Thyroid gland (tissue), 4 donors: ENCODE measurements at regions not wholly inside any gene's neighbourhood (a gene's known extent, or its start where the extent isn't known, plus 50 kb on each side); places are given as distances from the start of the nearest gene placed in this dataset.

Experiments
- DNase-seq, 2 donors: peaks; one replicate each; pipeline ENCODE4 v3.0.0-alpha.2; 2019
- H3K27ac ChIP-seq, 3 donors: fragments of 200-600 bp; sonication (generic); 1 replicate in 2 of 3; 2 replicates in 1 of 3; pipeline ENCODE4 v1.5.1; 2016 to 2019; ENCODE audit warnings: mild to moderate bottlenecking in 1 of 3, moderate library complexity in 1 of 3
- H3K27me3 ChIP-seq: fragments of 200-600 bp; sonication (generic); one replicate; pipeline ENCODE4 v1.5.1; 2019
- H3K36me3 ChIP-seq, 2 donors: fragments of 200-600 bp; sonication (generic); one replicate each; pipeline ENCODE4 v1.5.1; 2016 to 2019
- H3K4me1 ChIP-seq, 2 donors: fragments of 200-600 bp; sonication (generic); one replicate each; pipeline ENCODE4 v1.5.1; 2017 to 2019
- H3K4me3 ChIP-seq, 3 donors: fragments of 200-600 bp; sonication (generic); replicated peaks in 1 of 3; 1 replicate in 2 of 3; 2 replicates in 1 of 3; pipeline ENCODE4 v1.5.1; 2016; ENCODE audit warnings: mild to moderate bottlenecking in 1 of 3
- H3K9me3 ChIP-seq: fragments of 200-600 bp; sonication (generic); one replicate; pipeline ENCODE4 v1.5.1; 2017
- POLR2A ChIP-seq, 2 donors: fragments of 450-650 bp; IDR thresholded peaks; one replicate each; pipeline ENCODE4 v1.6.1; 2017; ENCODE audit warnings: antibody characterized with exemption in 2 of 2, mild to moderate bottlenecking in 2 of 2, moderate library complexity in 1 of 2
- whole genome bisulfite sequencing, 2 donors: methylation state at CpG; one replicate each; pipeline ENCODE4 v1.1.5; 2017; 5-methylcytosine and 5-hydroxymethylcytosine counted together
- intact Hi-C: fragments of 100-400 bp; cut with DNase I; formaldehyde crosslinking; loops from one replicate; pipeline ENCODE4 v1.15.1; 2023
- TF ChIP-seq, protein P1 (sequence below), 6 experiments: fragments of 200-600 bp in 3 of 6; fragments of 450-650 bp in 3 of 6; sonication (generic) in 3 of 6; IDR thresholded peaks; one replicate each; pipeline ENCODE4 v1.5.1; 2016 to 2019; ENCODE audit warnings: antibody characterized with exemption in 6 of 6, mild to moderate bottlenecking in 2 of 6, inconsistent platforms in 1 of 6, moderate library complexity in 1 of 6

DNA sequence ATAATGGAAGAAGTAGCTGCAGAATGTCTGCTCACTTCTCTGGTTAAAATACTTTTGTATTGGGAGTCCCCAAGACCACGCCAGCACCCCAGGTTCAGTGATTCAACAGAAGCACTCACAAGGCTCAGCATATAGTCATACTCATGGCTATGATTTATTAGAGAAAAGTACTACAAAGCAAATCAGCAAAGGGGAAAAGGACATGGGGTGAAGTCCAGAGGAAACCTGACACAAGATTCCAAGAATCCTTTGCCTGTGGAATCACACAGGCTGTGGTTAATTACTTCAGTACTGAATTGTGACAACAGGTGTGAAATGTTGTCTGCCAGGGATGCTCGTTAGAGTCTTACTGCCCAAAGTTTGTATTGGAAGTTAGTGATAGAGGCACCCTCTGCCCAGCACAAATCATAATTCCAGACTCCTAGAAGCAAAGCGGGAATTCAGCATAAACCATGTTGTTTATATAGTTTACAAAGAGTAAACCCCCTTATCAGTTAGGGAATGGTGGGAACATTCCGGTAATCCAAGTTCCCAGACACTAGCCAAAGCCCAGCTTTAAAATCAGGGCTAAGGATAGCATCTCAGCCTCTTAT is 79.4 kb downstream of the HYCC1 start:
- H3K27me3 ChIP-seq = no peaks in the 10 kb centered on the region
- H3K4me3 ChIP-seq = no peak overlapping the region
- H3K27ac ChIP-seq = no peak overlapping the region
- H3K4me1 ChIP-seq = no peaks in the 10 kb centered on the region
- H3K9me3 ChIP-seq = no peaks in the 10 kb centered on the region
- no peaks in the 10 kb centered on the region for H3K36me3 ChIP-seq
- TF ChIP-seq, protein P1, sequence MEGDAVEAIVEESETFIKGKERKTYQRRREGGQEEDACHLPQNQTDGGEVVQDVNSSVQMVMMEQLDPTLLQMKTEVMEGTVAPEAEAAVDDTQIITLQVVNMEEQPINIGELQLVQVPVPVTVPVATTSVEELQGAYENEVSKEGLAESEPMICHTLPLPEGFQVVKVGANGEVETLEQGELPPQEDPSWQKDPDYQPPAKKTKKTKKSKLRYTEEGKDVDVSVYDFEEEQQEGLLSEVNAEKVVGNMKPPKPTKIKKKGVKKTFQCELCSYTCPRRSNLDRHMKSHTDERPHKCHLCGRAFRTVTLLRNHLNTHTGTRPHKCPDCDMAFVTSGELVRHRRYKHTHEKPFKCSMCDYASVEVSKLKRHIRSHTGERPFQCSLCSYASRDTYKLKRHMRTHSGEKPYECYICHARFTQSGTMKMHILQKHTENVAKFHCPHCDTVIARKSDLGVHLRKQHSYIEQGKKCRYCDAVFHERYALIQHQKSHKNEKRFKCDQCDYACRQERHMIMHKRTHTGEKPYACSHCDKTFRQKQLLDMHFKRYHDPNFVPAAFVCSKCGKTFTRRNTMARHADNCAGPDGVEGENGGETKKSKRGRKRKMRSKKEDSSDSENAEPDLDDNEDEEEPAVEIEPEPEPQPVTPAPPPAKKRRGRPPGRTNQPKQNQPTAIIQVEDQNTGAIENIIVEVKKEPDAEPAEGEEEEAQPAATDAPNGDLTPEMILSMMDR (IDR thresholded peaks at IDR 0.05) = no peak
- WGBS, 2 donors = 41 to 47% methylated on average over 4 of the region's 4 CpGs
- intact Hi-C loops = no loop called here
- no peak for DNase-seq

DNA sequence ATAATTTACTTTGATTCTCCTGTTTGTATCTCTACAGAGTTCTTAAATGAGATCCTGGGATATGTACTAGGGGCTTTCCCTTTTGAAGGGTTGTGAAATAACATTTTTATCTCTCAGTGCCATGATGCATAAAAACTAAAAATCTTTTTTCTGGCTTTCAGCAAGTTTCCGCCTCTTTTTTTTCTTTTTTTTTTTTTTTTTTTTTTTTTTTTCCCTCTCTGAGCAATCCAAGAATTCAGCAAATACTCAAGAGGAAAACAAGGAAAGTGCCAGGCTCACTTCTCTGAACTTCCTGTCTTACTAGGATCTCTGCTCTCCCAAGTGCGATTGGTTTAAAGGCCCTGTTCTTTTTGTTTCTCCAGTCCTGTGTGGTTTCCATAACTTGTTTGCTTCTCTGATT is 79.9 kb downstream of the HYCC1 start:
- Histone ChIP-seq H3K4me1 (no peaks in the 10 kb centered on the region), H3K9me3 (no peaks in the 10 kb centered on the region), H3K4me3 (no peak overlapping the region), H3K36me3 (no peaks in the 10 kb centered on the region), H3K27ac (no peak overlapping the region), H3K27me3 (no peaks in the 10 kb centered on the region)
- TF ChIP-seq, protein P1 (IDR thresholded peaks at IDR 0.05) = no peak
- no peak for TF ChIP-seq POLR2A (IDR thresholded peaks at IDR 0.05)
- intact Hi-C loops = no loop called here
- DNase-seq = no peak
- WGBS, 2 donors = 46 to 53% methylated on average over 2 of the region's 2 CpGs

DNA sequence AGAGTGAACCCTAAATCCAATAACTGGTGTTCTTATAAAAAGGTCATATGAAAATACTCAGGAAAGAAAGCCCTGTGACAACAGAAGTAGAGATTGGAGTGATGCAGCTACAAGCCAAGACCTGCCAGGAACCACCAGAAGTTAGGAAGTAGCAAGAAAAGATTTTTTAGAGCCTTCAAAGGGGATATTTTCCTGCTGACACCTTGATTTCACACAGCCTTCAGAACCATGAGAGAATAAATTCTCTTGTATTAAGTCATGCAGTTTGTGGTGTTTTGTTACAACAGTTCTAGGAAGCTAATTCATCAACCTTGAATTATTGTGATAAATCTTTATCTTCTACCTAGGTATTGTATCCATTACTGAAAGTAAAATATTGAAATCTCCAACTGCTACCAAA is 81.0 kb downstream of the HYCC1 start:
- no peaks in the 10 kb centered on the region for H3K27me3 ChIP-seq
- H3K27ac ChIP-seq = no peak overlapping the region
- no peaks in the 10 kb centered on the region for H3K4me1 ChIP-seq
- H3K9me3 ChIP-seq = no peaks in the 10 kb centered on the region
- intact Hi-C loops = no loop called here
- no peak for DNase-seq
- no peak for TF ChIP-seq POLR2A (IDR thresholded peaks at IDR 0.05)
- TF ChIP-seq, protein P1 (IDR thresholded peaks at IDR 0.05) = no peak
- no peaks in the 10 kb centered on the region for H3K36me3 ChIP-seq
- no peak overlapping the region for H3K4me3 ChIP-seq

DNA sequence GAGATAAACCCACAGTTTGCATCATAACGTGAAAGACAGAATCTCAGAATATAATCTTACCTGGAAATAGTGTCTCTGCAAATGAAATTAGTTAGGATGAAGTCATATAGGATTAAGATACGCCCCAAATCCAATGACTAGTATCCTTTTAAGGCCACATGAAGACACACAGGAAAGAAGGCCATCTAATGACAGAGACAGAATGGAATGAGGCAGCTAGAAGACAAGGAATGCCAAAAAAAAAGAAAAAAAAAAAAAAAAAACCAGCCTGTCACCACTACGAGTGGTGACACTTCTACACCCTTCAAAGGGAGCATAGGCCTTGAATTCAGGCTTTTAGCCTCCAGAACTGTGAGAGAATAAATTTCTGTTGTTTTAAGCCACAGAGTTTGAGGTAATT is 82.9 kb downstream of the HYCC1 start:
- intact Hi-C loops = no loop called here
- H3K36me3 ChIP-seq = no peaks in the 10 kb centered on the region
- H3K27me3 ChIP-seq = no peaks in the 10 kb centered on the region
- DNase-seq = no peak
- H3K9me3 ChIP-seq = no peaks in the 10 kb centered on the region
- TF ChIP-seq POLR2A (IDR thresholded peaks at IDR 0.05) = no peak
- TF ChIP-seq, protein P1 (IDR thresholded peaks at IDR 0.05) = no peak
- H3K27ac ChIP-seq = no peak overlapping the region
- 86 to 93% methylated on average over 3 of the region's 3 CpGs for WGBS, 2 donors
- H3K4me1 ChIP-seq = no peaks in the 10 kb centered on the region
- H3K4me3 ChIP-seq = no peak overlapping the region

DNA sequence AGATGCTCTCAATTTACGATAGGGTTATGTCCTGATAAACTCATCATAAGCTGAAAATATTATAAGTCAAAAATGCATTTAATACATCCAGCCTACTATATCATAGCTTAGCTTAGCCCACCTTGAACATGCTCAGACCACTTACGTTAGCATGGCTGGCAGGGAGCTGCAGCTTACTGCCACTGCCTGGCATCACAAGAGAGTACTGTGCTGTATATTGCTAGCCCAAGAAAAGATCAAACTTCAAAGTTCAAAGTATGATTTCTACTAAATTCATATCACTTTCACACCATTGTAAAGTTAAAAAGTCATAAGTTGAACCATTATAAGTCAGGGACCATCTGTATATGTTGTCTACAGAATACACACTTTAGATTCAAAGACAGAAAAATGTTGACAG is 91.6 kb downstream of the HYCC1 start:
- intact Hi-C loops = no loop called here
- no peaks in the 10 kb centered on the region for H3K27me3 ChIP-seq
- H3K36me3 ChIP-seq = no peaks in the 10 kb centered on the region
- no peak for DNase-seq
- H3K4me1 ChIP-seq = no peaks in the 10 kb centered on the region
- no peak for TF ChIP-seq POLR2A (IDR thresholded peaks at IDR 0.05)
- TF ChIP-seq, protein P1 (IDR thresholded peaks at IDR 0.05) = no peak
- H3K27ac ChIP-seq = no peak overlapping the region
- 92 to 96% methylated on average over 2 of the region's 2 CpGs for WGBS, 2 donors
- no peak overlapping the region for H3K4me3 ChIP-seq
- no peaks in the 10 kb centered on the region for H3K9me3 ChIP-seq
